GM10266 (cell line): ENCODE measurements at regions not wholly inside any gene's neighbourhood (a gene's known extent, or its start where the extent isn't known, plus 50 kb on each side); places are given as distances from the start of the nearest gene placed in this dataset.
"Not testable (repeated sequence)": the region's sequence is repeated elsewhere in the genome, so short reads cannot be mapped to it uniquely, and the experiment has no call there.

ENCODE experiments used
- DNase-seq: peaks from one replicate; pipeline ENCODE4 v3.0.0; 2012; ENCODE audit errors: extremely low spot score
- TF ChIP-seq, protein P1 (sequence below): IDR thresholded peaks from 2 replicates; pipeline ENCODE4 v1.5.1; 2012; ENCODE audit warnings: mild to moderate bottlenecking, low read depth; ENCODE audit not compliant: control insufficient read depth, insufficient read depth; ENCODE audit errors: missing control alignments

DNA sequence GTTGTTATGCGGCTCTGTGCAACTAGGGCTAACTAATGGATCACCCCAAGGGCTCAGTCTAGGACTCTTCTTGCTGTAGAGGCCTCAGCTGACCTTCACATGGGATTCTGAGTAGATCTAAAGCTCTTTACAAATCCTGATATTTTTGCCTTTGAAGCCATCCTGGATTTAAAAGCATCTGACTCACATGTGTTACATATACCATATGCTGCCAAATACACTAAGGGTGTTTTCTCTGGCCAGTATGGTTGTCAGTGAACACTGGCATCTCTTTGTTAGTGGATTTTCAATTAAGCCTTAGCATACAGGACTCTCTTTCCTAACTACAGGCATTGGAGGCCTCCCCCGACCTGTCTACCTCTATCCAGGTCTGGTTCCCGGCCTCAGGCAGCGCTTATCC, 992.8 kb upstream of the FANCL start:
- TF ChIP-seq, protein P1, sequence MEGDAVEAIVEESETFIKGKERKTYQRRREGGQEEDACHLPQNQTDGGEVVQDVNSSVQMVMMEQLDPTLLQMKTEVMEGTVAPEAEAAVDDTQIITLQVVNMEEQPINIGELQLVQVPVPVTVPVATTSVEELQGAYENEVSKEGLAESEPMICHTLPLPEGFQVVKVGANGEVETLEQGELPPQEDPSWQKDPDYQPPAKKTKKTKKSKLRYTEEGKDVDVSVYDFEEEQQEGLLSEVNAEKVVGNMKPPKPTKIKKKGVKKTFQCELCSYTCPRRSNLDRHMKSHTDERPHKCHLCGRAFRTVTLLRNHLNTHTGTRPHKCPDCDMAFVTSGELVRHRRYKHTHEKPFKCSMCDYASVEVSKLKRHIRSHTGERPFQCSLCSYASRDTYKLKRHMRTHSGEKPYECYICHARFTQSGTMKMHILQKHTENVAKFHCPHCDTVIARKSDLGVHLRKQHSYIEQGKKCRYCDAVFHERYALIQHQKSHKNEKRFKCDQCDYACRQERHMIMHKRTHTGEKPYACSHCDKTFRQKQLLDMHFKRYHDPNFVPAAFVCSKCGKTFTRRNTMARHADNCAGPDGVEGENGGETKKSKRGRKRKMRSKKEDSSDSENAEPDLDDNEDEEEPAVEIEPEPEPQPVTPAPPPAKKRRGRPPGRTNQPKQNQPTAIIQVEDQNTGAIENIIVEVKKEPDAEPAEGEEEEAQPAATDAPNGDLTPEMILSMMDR, result no peak
- no peak for DNase-seq

DNA sequence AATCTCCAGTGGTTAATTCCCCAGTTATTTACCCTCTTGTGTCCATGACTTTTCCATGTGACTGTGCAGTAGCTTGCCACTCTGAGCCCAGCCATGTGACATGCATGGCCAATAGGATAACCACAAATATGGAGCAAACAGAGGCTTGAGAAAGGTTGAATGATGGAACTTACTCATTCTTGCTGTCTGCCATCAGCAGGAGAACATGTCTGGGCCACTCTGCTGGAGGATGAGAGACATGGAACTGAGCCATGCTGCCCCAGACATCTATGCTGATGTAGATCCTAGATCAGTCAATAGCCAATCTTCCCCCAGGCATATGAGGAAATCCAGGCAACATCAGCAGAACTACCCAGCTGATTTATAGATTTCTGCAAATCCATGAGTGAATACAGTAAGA, 992.3 kb upstream of the FANCL start:
- no peak for DNase-seq
- TF ChIP-seq, protein P1, result no peak

DNA sequence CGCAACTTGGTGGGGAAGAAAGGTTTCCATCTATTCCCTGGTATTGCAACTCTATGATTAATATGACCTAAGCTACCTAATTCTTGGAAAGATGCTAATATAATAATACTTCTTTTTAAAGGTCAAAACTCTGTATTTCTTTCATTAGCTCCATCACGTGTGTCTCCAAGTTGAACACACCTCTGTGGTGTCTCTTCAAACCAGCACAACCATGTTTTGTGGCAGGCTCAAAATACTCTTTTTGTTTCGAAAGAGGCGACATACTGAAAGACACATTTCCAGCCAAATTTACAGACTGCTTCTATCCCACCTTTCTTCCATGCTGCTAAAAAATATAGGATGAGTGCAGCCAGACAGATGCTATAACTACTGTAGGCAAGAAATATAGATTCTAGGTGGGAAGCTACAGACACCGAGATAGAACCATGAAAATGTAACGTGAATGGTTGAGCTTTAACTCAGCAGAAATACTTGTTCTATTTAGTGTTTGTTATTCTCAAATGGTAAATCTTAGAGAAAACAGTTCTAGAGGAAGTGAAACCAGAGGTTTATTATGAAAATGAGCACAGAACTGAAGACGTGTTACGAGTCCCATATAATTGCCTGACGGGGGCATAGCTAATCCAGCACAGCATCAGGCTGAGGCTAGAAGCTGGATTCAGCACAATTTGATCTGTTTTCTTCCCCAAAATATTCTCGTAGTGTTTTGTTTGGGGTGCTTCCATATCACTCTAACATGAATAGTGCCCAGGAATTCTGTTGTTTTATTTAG, 991.5 kb upstream of the FANCL start:
- TF ChIP-seq, protein P1, result no peak
- DNase-seq, result no peak

DNA sequence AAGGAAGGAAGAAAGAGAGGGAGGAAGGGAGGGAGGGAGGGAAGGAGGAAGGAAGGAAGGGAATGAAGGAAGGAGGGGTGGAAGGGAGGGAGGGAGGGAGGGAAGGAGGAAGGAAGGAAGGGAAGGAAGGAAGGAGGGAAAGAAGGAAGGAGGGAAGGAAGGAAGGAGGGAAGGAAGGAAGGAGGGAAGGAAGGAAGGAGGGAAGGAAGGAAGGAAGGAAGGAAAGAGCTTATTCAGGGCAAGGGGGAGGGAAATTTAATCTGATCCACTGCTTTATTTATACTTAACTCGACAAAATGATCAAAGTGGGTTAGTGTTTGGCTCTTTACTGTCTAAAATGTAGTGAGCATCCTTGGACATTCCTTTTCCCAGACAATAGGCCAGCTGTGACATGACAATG, 985.2 kb upstream of the FANCL start:
- not testable (repeated sequence) for DNase-seq

DNA sequence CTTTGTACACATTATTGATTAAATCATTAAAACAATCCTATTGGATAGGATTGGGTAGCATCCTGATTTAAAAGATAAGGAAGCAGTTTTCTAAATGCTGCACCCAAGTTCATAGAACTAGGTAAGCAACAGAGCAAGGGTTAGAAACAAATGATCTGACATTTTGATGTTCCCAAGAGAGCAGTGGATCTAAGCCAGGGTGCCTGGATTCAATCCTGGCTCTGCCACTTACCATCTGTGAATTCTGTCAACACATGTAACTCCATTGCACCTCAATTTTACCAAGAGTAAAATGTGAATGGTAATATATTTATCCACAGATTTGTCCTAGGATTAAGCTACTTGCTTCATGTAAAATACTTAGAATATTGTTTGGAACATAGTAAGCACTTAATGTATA, 982.6 kb upstream of the FANCL start:
- TF ChIP-seq, protein P1, result no peak
- no peak for DNase-seq

DNA sequence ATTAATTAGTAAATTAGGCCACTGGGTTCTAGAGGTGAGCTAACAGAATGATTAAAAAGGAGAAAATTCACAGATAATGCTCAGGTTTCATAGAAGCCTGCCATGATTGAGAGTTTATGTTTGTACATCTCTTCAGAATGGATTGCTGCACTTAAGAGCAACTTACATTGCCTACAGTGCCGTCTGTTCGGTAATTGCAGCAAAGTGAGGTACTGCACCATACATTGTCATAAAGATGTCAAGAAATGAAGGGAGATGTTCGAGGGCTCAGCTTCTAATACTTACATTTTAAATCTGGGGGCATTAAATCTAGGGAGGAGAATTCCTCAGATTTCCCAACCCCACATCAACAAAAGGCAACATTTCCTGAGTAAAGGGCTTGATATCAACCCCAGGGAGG, 976.2 kb upstream of the FANCL start:
- DNase-seq, result no peak
- TF ChIP-seq, protein P1, result no peak

DNA sequence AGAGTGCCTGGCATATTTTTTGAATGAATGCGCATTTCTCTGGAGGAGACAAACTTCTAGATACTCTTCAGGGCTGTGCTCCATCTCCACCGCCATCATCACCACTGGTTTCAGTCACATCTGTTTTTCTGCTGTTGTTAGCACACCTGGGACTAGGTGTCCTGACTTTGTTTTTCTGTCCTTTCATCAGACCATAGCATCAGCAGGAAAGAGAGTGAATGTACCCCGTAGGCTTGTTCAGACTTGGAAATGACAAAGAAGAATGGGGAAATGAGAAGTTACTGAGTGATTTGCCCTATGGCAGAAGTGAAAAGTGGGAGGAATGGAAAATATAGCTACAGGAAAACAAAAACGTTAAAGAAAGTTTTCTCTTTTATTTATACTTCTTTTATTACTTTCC, 965.2 kb upstream of the FANCL start:
- DNase-seq, result no peak
- TF ChIP-seq, protein P1, result no peak

DNA sequence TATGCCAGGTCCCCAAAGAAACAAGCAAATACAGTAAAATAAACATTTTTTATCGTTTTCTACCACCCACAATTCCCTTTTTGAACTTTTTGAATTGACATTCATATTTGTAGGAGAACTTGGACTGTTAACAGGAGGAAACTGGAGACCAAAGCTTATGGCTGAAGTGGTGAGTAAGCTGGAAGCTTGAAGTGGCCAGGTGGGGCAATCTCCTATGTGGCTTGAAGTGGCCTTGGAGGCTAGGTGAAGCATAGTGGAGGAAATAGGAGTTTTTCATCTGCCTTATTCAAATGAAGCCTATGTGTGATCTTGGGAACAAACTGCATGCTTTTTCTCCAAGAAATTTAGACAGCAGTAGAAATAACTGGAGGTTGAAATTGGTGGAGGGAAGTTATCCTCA, 962.9 kb upstream of the FANCL start:
- no peak for DNase-seq
- TF ChIP-seq, protein P1, result no peak
